ENCODE measurements at regions not wholly inside any gene's neighbourhood (a gene's known extent, or its start where the extent isn't known, plus 50 kb on each side); places are given as distances from the start of the nearest gene placed in this dataset.

- no peak overlapping the region for H3K27ac Mint-ChIP-seq (ENCODE audit: unreplicated experiment)
- peaks cover 12% of the 10 kb centered on the region for H3K9me3 Mint-ChIP-seq (ENCODE audit: low read depth)
- H3K36me3 Mint-ChIP-seq (ENCODE audit: low read depth) = no peaks in the 10 kb centered on the region
- no peak for DNase-seq (ENCODE audit: low spot score)
- H3K4me3 Mint-ChIP-seq (ENCODE audit: unreplicated experiment) = no peak overlapping the region
- H3K4me1 Mint-ChIP-seq (ENCODE audit: low read depth) = no peaks in the 10 kb centered on the region
- TF ChIP-seq, protein P1, sequence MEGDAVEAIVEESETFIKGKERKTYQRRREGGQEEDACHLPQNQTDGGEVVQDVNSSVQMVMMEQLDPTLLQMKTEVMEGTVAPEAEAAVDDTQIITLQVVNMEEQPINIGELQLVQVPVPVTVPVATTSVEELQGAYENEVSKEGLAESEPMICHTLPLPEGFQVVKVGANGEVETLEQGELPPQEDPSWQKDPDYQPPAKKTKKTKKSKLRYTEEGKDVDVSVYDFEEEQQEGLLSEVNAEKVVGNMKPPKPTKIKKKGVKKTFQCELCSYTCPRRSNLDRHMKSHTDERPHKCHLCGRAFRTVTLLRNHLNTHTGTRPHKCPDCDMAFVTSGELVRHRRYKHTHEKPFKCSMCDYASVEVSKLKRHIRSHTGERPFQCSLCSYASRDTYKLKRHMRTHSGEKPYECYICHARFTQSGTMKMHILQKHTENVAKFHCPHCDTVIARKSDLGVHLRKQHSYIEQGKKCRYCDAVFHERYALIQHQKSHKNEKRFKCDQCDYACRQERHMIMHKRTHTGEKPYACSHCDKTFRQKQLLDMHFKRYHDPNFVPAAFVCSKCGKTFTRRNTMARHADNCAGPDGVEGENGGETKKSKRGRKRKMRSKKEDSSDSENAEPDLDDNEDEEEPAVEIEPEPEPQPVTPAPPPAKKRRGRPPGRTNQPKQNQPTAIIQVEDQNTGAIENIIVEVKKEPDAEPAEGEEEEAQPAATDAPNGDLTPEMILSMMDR (IDR thresholded peaks at IDR 0.05) = peak; percentile 38
- peaks cover 14% of the 10 kb centered on the region for H3K27me3 Mint-ChIP-seq (ENCODE audit: low read depth)
Observed at GRCh38 chr13:60260440-60260839, 96.7 kb upstream of the DIAPH3 start.

DNA sequence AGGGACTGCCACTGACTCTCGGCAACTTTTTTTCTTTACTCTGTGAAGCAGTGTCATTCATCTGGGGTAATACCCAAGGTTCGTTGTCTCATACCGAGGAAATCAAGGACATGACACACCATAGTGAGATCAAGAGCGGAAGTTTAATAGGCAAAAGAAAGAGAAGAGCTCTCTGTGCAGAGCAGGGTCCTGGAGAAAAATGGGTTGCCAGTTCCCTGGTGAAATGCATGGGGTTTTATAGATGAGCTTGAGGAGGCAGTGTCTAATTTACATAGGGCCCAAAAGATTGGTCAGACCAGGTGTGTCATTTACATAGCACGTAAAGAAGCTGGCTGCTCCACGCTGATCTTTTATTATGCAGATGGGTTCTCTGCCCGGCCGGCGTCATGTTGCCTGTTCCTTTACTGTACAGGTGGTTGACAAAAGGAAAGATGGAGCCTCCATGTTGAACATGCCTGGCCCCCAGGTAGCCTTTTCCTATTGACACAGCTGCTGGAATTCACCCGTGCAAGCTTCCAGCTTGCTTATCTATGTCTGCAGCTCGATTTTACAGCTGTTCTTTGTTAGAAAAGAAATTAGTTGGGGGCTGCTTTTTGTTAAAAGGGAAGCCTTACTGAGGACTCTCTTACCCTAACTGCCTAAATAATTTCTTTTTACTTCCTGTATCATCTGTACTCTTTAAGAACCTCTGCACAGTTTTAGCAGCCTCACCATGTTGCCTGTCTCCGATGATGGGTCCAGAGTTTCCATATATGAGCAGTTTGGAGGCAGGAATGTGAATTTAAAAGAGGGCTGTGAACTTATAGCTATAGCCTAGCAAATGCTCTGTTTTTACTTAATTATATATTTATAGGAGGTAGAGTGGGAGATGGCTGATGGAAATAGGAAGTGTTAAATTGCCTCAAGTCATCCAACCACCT, 98.0 kb upstream of the DIAPH3 start:
- DNase-seq (ENCODE audit: low spot score) = no peak
- Mint-ChIP-seq H3K27ac (ENCODE audit: unreplicated experiment) (no peak overlapping the region), H3K27me3 (ENCODE audit: low read depth) (peaks cover 14% of the 10 kb centered on the region), H3K4me1 (ENCODE audit: low read depth) (no peaks in the 10 kb centered on the region), H3K36me3 (ENCODE audit: low read depth) (no peaks in the 10 kb centered on the region), H3K9me3 (ENCODE audit: low read depth) (peaks cover 8% of the 10 kb centered on the region), H3K4me3 (ENCODE audit: unreplicated experiment) (no peak overlapping the region)
- TF ChIP-seq, protein P1 (IDR thresholded peaks at IDR 0.05) = no peak

DNA sequence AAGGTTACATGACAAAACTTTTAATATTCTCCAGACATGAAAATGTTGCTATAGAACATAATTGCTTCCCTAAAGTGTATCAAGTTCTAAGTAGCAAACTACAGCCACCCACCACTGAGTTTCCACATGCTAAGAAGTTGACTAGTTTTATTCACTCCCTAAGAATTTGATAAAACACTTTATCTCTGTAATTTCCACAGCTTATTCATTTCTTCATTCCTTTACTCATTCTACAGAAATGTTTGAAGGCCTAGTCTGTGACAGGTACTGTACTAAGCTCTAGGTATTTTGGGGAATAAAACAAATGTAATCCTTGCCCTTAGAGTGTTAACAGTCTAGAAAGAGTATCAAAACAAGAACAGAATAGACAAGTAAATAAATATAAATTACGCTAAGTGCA, 101.8 kb upstream of the DIAPH3 start:
- peaks cover 5% of the 10 kb centered on the region for H3K9me3 Mint-ChIP-seq (ENCODE audit: low read depth)
- DNase-seq (ENCODE audit: low spot score) = no peak
- H3K27ac Mint-ChIP-seq (ENCODE audit: unreplicated experiment) = no peak overlapping the region
- peaks cover 3% of the 10 kb centered on the region for H3K4me1 Mint-ChIP-seq (ENCODE audit: low read depth)
- H3K27me3 Mint-ChIP-seq (ENCODE audit: low read depth) = peaks cover 6% of the 10 kb centered on the region
- H3K4me3 Mint-ChIP-seq (ENCODE audit: unreplicated experiment) = no peak overlapping the region
- TF ChIP-seq, protein P1 (IDR thresholded peaks at IDR 0.05) = no peak
- H3K36me3 Mint-ChIP-seq (ENCODE audit: low read depth) = no peaks in the 10 kb centered on the region

GRCh38 chr13:60267498-60268202, 103.9 kb upstream of the DIAPH3 start:
- H3K9me3 Mint-ChIP-seq (ENCODE audit: low read depth) = peaks cover 5% of the 10 kb centered on the region
- no peaks in the 10 kb centered on the region for H3K27me3 Mint-ChIP-seq (ENCODE audit: low read depth)
- DNase-seq (ENCODE audit: low spot score) = no peak
- no peak overlapping the region for H3K4me3 Mint-ChIP-seq (ENCODE audit: unreplicated experiment)
- TF ChIP-seq, protein P1 (IDR thresholded peaks at IDR 0.05) = no peak
- H3K4me1 Mint-ChIP-seq (ENCODE audit: low read depth) = peaks cover 16% of the 10 kb centered on the region
- H3K27ac Mint-ChIP-seq (ENCODE audit: unreplicated experiment) = no peak overlapping the region
- H3K36me3 Mint-ChIP-seq (ENCODE audit: low read depth) = no peaks in the 10 kb centered on the region

- Mint-ChIP-seq H3K9me3 (ENCODE audit: low read depth) (peaks cover 2% of the 10 kb centered on the region), H3K27me3 (ENCODE audit: low read depth) (no peaks in the 10 kb centered on the region), H3K27ac (ENCODE audit: unreplicated experiment) (no peak overlapping the region), H3K36me3 (ENCODE audit: low read depth) (no peaks in the 10 kb centered on the region), H3K4me1 (ENCODE audit: low read depth) (peaks cover 19% of the 10 kb centered on the region), H3K4me3 (ENCODE audit: unreplicated experiment) (no peak overlapping the region)
- DNase-seq (ENCODE audit: low spot score) = no peak
- TF ChIP-seq, protein P1 (IDR thresholded peaks at IDR 0.05) = no peak
Observed at GRCh38 chr13:60268203-60268555, 104.5 kb upstream of the DIAPH3 start.
